K562 (cell line): ENCODE measurements at regions not wholly inside any gene's neighbourhood (a gene's known extent, or its start where the extent isn't known, plus 50 kb on each side); places are given as distances from the start of the nearest gene placed in this dataset.

Experiments
- ATAC-seq: fragments of 200-7000 bp; cut with Tn5 transposase; 3 replicates; pipeline ENCODE4 v1.9.1; 2020; ENCODE audit warnings: moderate library complexity
- BruUV-seq: library from RNA; stranded (reverse); fragments of 400-500 nt; replicated peaks from 2 replicates; lab custom pipeline; 2021; lab: Mats Ljungman, UMichigan
- CTCF ChIA-PET: fragments of 300-600 bp; formaldehyde crosslinking; extraction: SDS; loops from one replicate; lab custom pipeline; 2021; ENCODE audit warnings: low intra/inter-chr PET ratio; lab: Yijun Ruan, JAX
- POLR2A ChIA-PET: fragments of 300-600, 350-650 bp; sonication (Branson Sonifier 250); formaldehyde crosslinking; extraction: SDS; loops from one replicate; lab custom pipeline; 2021; ENCODE audit warnings: antibody characterized with exemption, inconsistent platforms; lab: Yijun Ruan, JAX
- DNase-seq, 4 experiments: peaks; one replicate each; pipeline versions ENCODE4 v3.0.0 to v3.0.0-alpha.2; 2011 to 2018; ENCODE audit warnings: low spot score in 3 of 4, mixed read lengths in 3 of 4; ENCODE audit errors: extremely low read depth in 1 of 4
- FAIRE-seq: peaks from 2 replicates; lab custom pipeline; 2011; peaks lifted over from hg19 to GRCh38; lab: Jason Lieb, UNC
- H2AFZ ChIP-seq: 2 replicates; pipeline ENCODE4 v1.6.0; 2011; ENCODE audit warnings: low read depth, low read length, control low read depth, inconsistent platforms
- H3K27ac ChIP-seq: fragments of 200-600 bp; 3 replicates; pipeline ENCODE4 v1.8.0; 2011; ENCODE audit warnings: low read depth, mild to moderate bottlenecking, control low read depth, inconsistent platforms, low read length, moderate library complexity, mixed read lengths; ENCODE audit errors: extremely low read depth
- H3K27me3 ChIP-seq, 2 experiments: fragments of 300-600 bp in 1 of 2; 2 replicates in 1 of 2; 3 replicates in 1 of 2; pipeline versions ENCODE4 v1.6.0 to v1.8.0; 2011; ENCODE audit warnings: inconsistent platforms in 2 of 2, low read length in 2 of 2, mild to moderate bottlenecking in 1 of 2, mixed read lengths in 1 of 2, moderate library complexity in 1 of 2; ENCODE audit not compliant: control insufficient read depth in 2 of 2, insufficient read depth in 2 of 2
- H3K36me3 ChIP-seq: fragments of 300-600 bp; 3 replicates; pipeline ENCODE4 v1.8.0; 2011; ENCODE audit warnings: mild to moderate bottlenecking, low read length, inconsistent platforms; ENCODE audit not compliant: control insufficient read depth, insufficient read depth
- H3K4me1 ChIP-seq, 2 experiments: fragments of 200-600 bp in 1 of 2; replicated peaks in 1 of 2; 2 replicates in 1 of 2; 3 replicates in 1 of 2; pipeline versions ENCODE4 v1.5.1 to v1.8.0; 2011; ENCODE audit warnings: inconsistent platforms in 2 of 2, low read length in 2 of 2, mild to moderate bottlenecking in 1 of 2, mixed read lengths in 1 of 2, moderate library complexity in 1 of 2; ENCODE audit not compliant: control insufficient read depth in 2 of 2, insufficient read depth in 2 of 2
- H3K4me2 ChIP-seq: 2 replicates; pipeline ENCODE4 v1.6.1; 2011; ENCODE audit warnings: low read length, control low read depth, inconsistent platforms, mixed read lengths; ENCODE audit not compliant: insufficient read depth
- H3K4me3 ChIP-seq: fragments of 200-600 bp; sonication (generic), shearing (Covaris generic); 2 replicates; pipeline ENCODE4 v1.5.1; 2016; ENCODE audit warnings: control low read depth, inconsistent platforms
- H3K79me2 ChIP-seq: fragments of 200-600 bp; 3 replicates; pipeline ENCODE4 v1.8.0; 2011; ENCODE audit warnings: low read length, inconsistent platforms; ENCODE audit not compliant: control insufficient read depth, insufficient read depth
- H3K9ac ChIP-seq, 2 experiments: 2 replicates each; pipeline versions ENCODE4 v1.6.0 to v1.6.1; 2011; ENCODE audit warnings: low read depth in 2 of 2, low read length in 2 of 2, control low read depth in 1 of 2, inconsistent platforms in 1 of 2, mild to moderate bottlenecking in 1 of 2, mixed read lengths in 1 of 2; ENCODE audit not compliant: insufficient read depth in 1 of 2
- H3K9me1 ChIP-seq: one replicate; pipeline ENCODE4 v1.6.0; 2011; ENCODE audit warnings: inconsistent platforms, mild to moderate bottlenecking, low read length, moderate library complexity; ENCODE audit not compliant: control insufficient read depth, insufficient read depth
- H3K9me3 ChIP-seq: replicated peaks from 2 replicates; pipeline ENCODE4 v1.5.1; 2011; ENCODE audit warnings: low read depth, low read length, inconsistent platforms; ENCODE audit not compliant: control insufficient read depth, insufficient read depth
- H4K20me1 ChIP-seq: replicated peaks from 2 replicates; pipeline ENCODE4 v1.6.1; 2011; ENCODE audit warnings: low read length, inconsistent platforms, mixed read lengths; ENCODE audit not compliant: control insufficient read depth, insufficient read depth
- BRD9 ChIP-seq: fragments of 450-650 bp; IDR thresholded peaks from 2 replicates; pipeline ENCODE4 v1.6.1; 2018; ENCODE audit warnings: low read depth; ENCODE audit not compliant: partially characterized antibody
- CBX3 ChIP-seq, 2 experiments: IDR thresholded peaks; 1 replicate in 1 of 2; 2 replicates in 1 of 2; pipeline ENCODE4 v1.6.1; 2012; ENCODE audit warnings: inconsistent platforms in 2 of 2, low read length in 2 of 2, borderline replicate concordance in 1 of 2, control low read depth in 1 of 2
- CBX8 ChIP-seq: fragments of 200-600 bp; sonication (generic); IDR thresholded peaks from 2 replicates; pipeline ENCODE4 v1.6.1; 2012; ENCODE audit warnings: borderline replicate concordance, mixed run types, low read depth, mild to moderate bottlenecking, moderate library complexity, mixed read lengths, low read length, control low read depth, inconsistent platforms; ENCODE audit not compliant: poor library complexity, severe bottlenecking; ENCODE audit errors: extremely low read depth
- CREM ChIP-seq: IDR thresholded peaks from 2 replicates; pipeline ENCODE4 v1.6.1; 2014; ENCODE audit warnings: antibody characterized with exemption, low read depth
- DMBX1 ChIP-seq: fragments of 250-450 bp; sonication (Bioruptor Pico); IDR thresholded peaks from 2 replicates; pipeline ENCODE4 v1.8.0; 2022; ENCODE audit warnings: inconsistent platforms, mild to moderate bottlenecking, moderate library complexity, borderline replicate concordance
- JUN ChIP-seq, 2 experiments: sonication (generic) in 1 of 2; formaldehyde crosslinking in 1 of 2; IDR thresholded peaks; 2 replicates each; pipeline versions ENCODE4 v1.6.1 to v1.8.0; 2012 to 2022; ENCODE audit warnings: borderline replicate concordance in 2 of 2, mild to moderate bottlenecking in 2 of 2, improper control_type of control experiment in 1 of 2, low read depth in 1 of 2, low read length in 1 of 2, missing genetic modification reagents in 1 of 2
- NR2C1 ChIP-seq, 2 experiments: fragments of 450-650 bp; IDR thresholded peaks; 2 replicates each; pipeline ENCODE4 v1.6.1; 2017; ENCODE audit warnings: mild to moderate bottlenecking in 2 of 2, antibody characterized with exemption in 1 of 2, inconsistent platforms in 1 of 2, missing compliant biosample characterization in 1 of 2, missing genetic modification characterization in 1 of 2
- NR3C1 ChIP-seq: sonication (generic); formaldehyde crosslinking; IDR thresholded peaks from 2 replicates; pipeline ENCODE4 v1.8.1; 2022; ENCODE audit warnings: missing genetic modification reagents
- PHB2 ChIP-seq: fragments of 450-650 bp; IDR thresholded peaks from 2 replicates; pipeline ENCODE4 v1.6.1; 2017; ENCODE audit warnings: low read depth
- SIRT6 ChIP-seq: IDR thresholded peaks from one replicate; pipeline ENCODE4 v1.6.1; 2012; ENCODE audit warnings: low read depth, mild to moderate bottlenecking, control low read depth, inconsistent platforms, low read length, moderate library complexity
- SMARCA4 ChIP-seq: fragments of 450-650 bp; IDR thresholded peaks from 2 replicates; pipeline ENCODE4 v1.6.1; 2016
- XRCC3 ChIP-seq: fragments of 450-650 bp; IDR thresholded peaks from 2 replicates; pipeline ENCODE4 v1.6.1; 2017; ENCODE audit warnings: mild to moderate bottlenecking, moderate library complexity
- ZNF274 ChIP-seq: IDR thresholded peaks from 2 replicates; pipeline ENCODE4 v1.6.1; 2011; ENCODE audit warnings: low read depth, mild to moderate bottlenecking, low read length, moderate library complexity, borderline replicate concordance
- ZNF764 ChIP-seq: fragments of 250-450 bp; sonication (Bioruptor Pico); IDR thresholded peaks from 2 replicates; pipeline ENCODE4 v1.4.0; 2020; ENCODE audit warnings: low read depth, mild to moderate bottlenecking, moderate library complexity
- ZNF780A ChIP-seq: fragments of 250-450 bp; sonication (Bioruptor Pico); IDR thresholded peaks from 2 replicates; pipeline ENCODE4 v1.5.0; 2021; ENCODE audit warnings: mild to moderate bottlenecking
- WGBS: fragments of 100-300 bp; shearing (Covaris generic); methylation state at CpG from one replicate; pipeline ENCODE4 v1.1.6; 2016; ENCODE audit warnings: low coverage, mixed read lengths; ENCODE audit not compliant: insufficient coverage; ENCODE audit errors: missing lambda C conversion rate; 5-methylcytosine and 5-hydroxymethylcytosine counted together
- in situ Hi-C: fragments of 300-500 bp; cut with MboI; formaldehyde crosslinking; loops from 4 replicates; pipeline ENCODE4 v1.15.0; 2018; ENCODE audit warnings: inconsistent platforms, mixed read lengths
- intact Hi-C: fragments of 100-400 bp; cut with micrococcal nuclease; formaldehyde crosslinking; loops from 2 replicates; pipeline ENCODE4 v1.14.2; 2022
- TF ChIP-seq, protein P1 (sequence below): sonication (generic); formaldehyde crosslinking; IDR thresholded peaks from 2 replicates; pipeline ENCODE4 v1.9.0; 2022; ENCODE audit warnings: mild to moderate bottlenecking, missing genetic modification reagents

DNA sequence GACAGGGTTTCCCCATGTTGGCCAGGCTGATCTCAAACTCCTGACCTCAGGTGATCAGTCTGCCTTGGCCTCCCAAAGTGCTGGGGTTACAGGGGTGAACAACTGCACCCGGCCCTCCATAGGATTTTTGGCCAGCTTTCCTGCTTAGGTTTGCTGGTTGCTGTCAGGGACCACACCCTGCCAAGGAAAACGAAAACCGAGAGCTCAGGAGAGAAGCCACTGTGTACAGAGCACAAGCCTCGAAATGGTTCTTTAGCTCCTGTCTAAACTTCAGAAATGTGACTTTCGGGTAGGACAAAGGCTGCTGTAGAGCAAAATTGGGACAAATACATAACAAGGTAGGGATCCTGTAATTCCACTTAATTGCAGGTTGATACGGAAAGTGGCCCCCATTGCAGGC, 146.3 kb upstream of the ATP6AP2 start:
- peak; percentile 68 for ATAC-seq
- H3K27ac ChIP-seq, result peak overlapping the region; percentile 72; the same call in 2 of the 3 replicates
- POLR2A ChIA-PET, result interaction anchor here (0.7 to 0.9 kb wide), 2 partner anchors 44 to 581 kb away, joined by 3 to 4 read pairs; no protein-coding TSS in a partner anchor
- no peaks in the 10 kb centered on the region for H3K27me3 ChIP-seq
- H3K79me2 ChIP-seq, result no peaks in the 10 kb centered on the region
- H3K9ac ChIP-seq, result peak overlapping the region; percentile 62 to 70; a peak in 3 of 4 replicates
- H3K9me3 ChIP-seq, result no peaks in the 10 kb centered on the region
- WGBS, result 5% methylated on average over 4 of the region's 6 CpGs
- DNase-seq, result no peak
- peak overlapping the region; percentile 13; the same call in 1 of the 2 replicates for H3K4me3 ChIP-seq
- peak overlapping the region; percentile 74 for H3K4me2 ChIP-seq
- intact Hi-C loops (no loop called here), in situ Hi-C loops (no loop called here)
- no peaks in the 10 kb centered on the region for H4K20me1 ChIP-seq
- CTCF ChIA-PET, result no interaction called here
- H3K9me1 ChIP-seq, result peaks cover 3% of the 10 kb centered on the region
- H3K36me3 ChIP-seq, result no peaks in the 10 kb centered on the region
- FAIRE-seq, result no peak
- H3K4me1 ChIP-seq, result peaks cover 13 to 14% of the 10 kb centered on the region in 2 experiments; a peak in 3 of 5 replicates
- TF ChIP-seq NR3C1 (CRISPR knock-in tag), result no peak
- no peak for TF ChIP-seq JUN (IDR thresholded peaks at IDR 0.05; ENCODE audit: borderline replicate concordance, low read depth, low read length)
- no peak for TF ChIP-seq JUN (CRISPR knock-in tag; IDR thresholded peaks at IDR 0.05; ENCODE audit: borderline replicate concordance)
- no peak for TF ChIP-seq ZNF274
- TF ChIP-seq PHB2, result no peak
- TF ChIP-seq SIRT6, result no peak
- no peak for TF ChIP-seq ZNF780A (CRISPR knock-in tag)
- TF ChIP-seq NR2C1 (IDR thresholded peaks at IDR 0.05), result no peak
- no peak for TF ChIP-seq NR2C1 (tag; IDR thresholded peaks at IDR 0.05)
- no peak for TF ChIP-seq CBX8
- no peak for TF ChIP-seq ZNF764 (CRISPR knock-in tag)
- TF ChIP-seq CBX3 (IDR thresholded peaks at IDR 0.05; ENCODE audit: borderline replicate concordance in 1 of 2, low read length in 2 of 2), result no peak
- TF ChIP-seq CREM, result no peak
- no peak for TF ChIP-seq BRD9
- TF ChIP-seq SMARCA4, result no peak
- TF ChIP-seq DMBX1 (CRISPR knock-in tag), result no peak
- TF ChIP-seq XRCC3, result no peak
- TF ChIP-seq, protein P1, sequence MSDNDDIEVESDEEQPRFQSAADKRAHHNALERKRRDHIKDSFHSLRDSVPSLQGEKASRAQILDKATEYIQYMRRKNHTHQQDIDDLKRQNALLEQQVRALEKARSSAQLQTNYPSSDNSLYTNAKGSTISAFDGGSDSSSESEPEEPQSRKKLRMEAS (CRISPR knock-in tag), result no peak
- peak overlapping the region; percentile 87 for H2AFZ ChIP-seq
- no TSS peak for BruUV-seq
